HepG2 (cell line): ENCODE measurements at regions not wholly inside any gene's neighbourhood (a gene's known extent, or its start where the extent isn't known, plus 50 kb on each side); places are given as distances from the start of the nearest gene placed in this dataset.

Experiments used
- ATAC-seq: fragments of 200-7000 bp; cut with Tn5 transposase; 3 replicates; pipeline ENCODE4 v1.9.1; 2020; ENCODE audit warnings: mild to moderate bottlenecking, moderate library complexity
- BruUV-seq: library from RNA; stranded (reverse); fragments of 400-500 nt; replicated peaks from 2 replicates; lab custom pipeline; 2021; lab: Mats Ljungman, UMichigan
- CTCF ChIA-PET: fragments of 300-600 bp; formaldehyde crosslinking; extraction: SDS; loops from one replicate; lab custom pipeline; 2021; ENCODE audit warnings: low total read pairs, inconsistent platforms, low intra/inter-chr PET ratio; lab: Yijun Ruan, JAX
- POLR2A ChIA-PET: fragments of 350-600 bp; sonication (Branson Sonifier 250); formaldehyde crosslinking; loops from one replicate; lab custom pipeline; 2020; ENCODE audit warnings: antibody characterized with exemption, inconsistent platforms; lab: Yijun Ruan, JAX
- DNase-seq: peaks from one replicate; pipeline ENCODE4 v3.0.0-alpha.2; 2015; ENCODE audit warnings: low spot score
- FAIRE-seq: peaks from 3 replicates; lab custom pipeline; 2011; peaks lifted over from hg19 to GRCh38; lab: Jason Lieb, UNC
- H2AFZ ChIP-seq: one replicate; pipeline ENCODE4 v1.6.1; 2011; ENCODE audit warnings: low read length, inconsistent platforms
- H3K27ac ChIP-seq: fragments of 300-600 bp; 3 replicates; pipeline ENCODE4 v1.8.0; 2011; ENCODE audit warnings: mixed run types, mild to moderate bottlenecking, mixed read lengths, low read length, inconsistent platforms; ENCODE audit not compliant: insufficient read depth; ENCODE audit errors: extremely low read length
- H3K27me3 ChIP-seq, 2 experiments: fragments of 200-600 bp in 1 of 2; 2 replicates in 1 of 2; 3 replicates in 1 of 2; pipeline versions ENCODE4 v1.6.0 to v1.8.0; 2011; ENCODE audit warnings: low read length in 2 of 2, mild to moderate bottlenecking in 2 of 2, moderate library complexity in 2 of 2, inconsistent platforms in 1 of 2; ENCODE audit not compliant: insufficient read depth in 2 of 2, control insufficient read depth in 1 of 2
- H3K36me3 ChIP-seq, 2 experiments: fragments of 200-600 bp in 1 of 2; replicated peaks in 1 of 2; 2 replicates in 1 of 2; 3 replicates in 1 of 2; pipeline versions ENCODE4 v1.5.1 to v1.8.0; 2011; ENCODE audit warnings: low read length in 2 of 2, inconsistent platforms in 1 of 2; ENCODE audit not compliant: insufficient read depth in 2 of 2, control insufficient read depth in 1 of 2
- H3K4me1 ChIP-seq: 2 replicates; pipeline ENCODE4 v1.5.1; 2012; ENCODE audit warnings: low read length, inconsistent platforms; ENCODE audit not compliant: insufficient read depth
- H3K4me2 ChIP-seq: 2 replicates; pipeline ENCODE4 v1.6.0; 2011; ENCODE audit warnings: low read depth, low read length, inconsistent platforms
- H3K4me3 ChIP-seq, 3 experiments: fragments of 200-600 bp in 1 of 3; sonication (generic), shearing (Covaris generic) in 1 of 3; replicated peaks in 1 of 3; 2 replicates each; pipeline ENCODE4 v1.5.1; 2011 to 2016; ENCODE audit warnings: low read length in 3 of 3, inconsistent platforms in 2 of 3, low read depth in 2 of 3, mild to moderate bottlenecking in 2 of 3, control low read depth in 1 of 3, mixed read lengths in 1 of 3; ENCODE audit not compliant: insufficient read depth in 1 of 3
- H3K79me2 ChIP-seq: one replicate; pipeline ENCODE4 v1.6.1; 2011; ENCODE audit warnings: low read length, inconsistent platforms; ENCODE audit not compliant: insufficient read depth
- H3K9ac ChIP-seq: 2 replicates; pipeline ENCODE4 v1.6.0; 2011; ENCODE audit warnings: mild to moderate bottlenecking, low read depth, low read length, inconsistent platforms; ENCODE audit not compliant: insufficient read depth
- H3K9me3 ChIP-seq: 2 replicates; pipeline ENCODE4 v1.5.1; 2012; ENCODE audit warnings: mild to moderate bottlenecking, low read length
- H4K20me1 ChIP-seq: 2 replicates; pipeline ENCODE4 v1.6.0; 2011; ENCODE audit warnings: inconsistent platforms, mild to moderate bottlenecking, low read length, moderate library complexity; ENCODE audit not compliant: insufficient read depth
- ETV6 ChIP-seq: sonication (generic); formaldehyde crosslinking; conservative IDR thresholded peaks from 2 replicates; pipeline ENCODE4 v1.4.0; 2020; ENCODE audit warnings: missing genetic modification reagents
- HDAC6 ChIP-seq: fragments of 200-600 bp; sonication (generic); IDR thresholded peaks from 2 replicates; pipeline ENCODE4 v1.7.0; 2017; ENCODE audit warnings: mild to moderate bottlenecking, antibody characterized with exemption, low read length, low read depth
- KDM6A ChIP-seq: IDR thresholded peaks from 2 replicates; pipeline ENCODE4 v1.6.1; 2016; ENCODE audit warnings: low read depth
- MAFK ChIP-seq, 2 experiments: IDR thresholded peaks in 1 of 2; conservative IDR thresholded peaks in 1 of 2; 2 replicates each; pipeline ENCODE4 v1.6.1; 2011; ENCODE audit warnings: improper control_type of control experiment in 2 of 2, low read length in 2 of 2
- NR2C2 ChIP-seq: sonication (generic); formaldehyde crosslinking; IDR thresholded peaks from 2 replicates; pipeline ENCODE4 v1.4.0; 2020; ENCODE audit warnings: missing genetic modification reagents, mild to moderate bottlenecking, moderate library complexity, borderline replicate concordance
- ZNF20 ChIP-seq: sonication (generic); formaldehyde crosslinking; IDR thresholded peaks from 2 replicates; pipeline ENCODE4 v1.4.0; 2020; ENCODE audit warnings: mild to moderate bottlenecking, moderate library complexity, missing genetic modification reagents
- ZNF235 ChIP-seq: sonication (generic); formaldehyde crosslinking; IDR thresholded peaks from 2 replicates; pipeline ENCODE4 v1.8.1; 2023; ENCODE audit warnings: mild to moderate bottlenecking, missing genetic modification reagents, borderline replicate concordance
- ZSCAN21 ChIP-seq: sonication (generic); formaldehyde crosslinking; IDR thresholded peaks from 2 replicates; pipeline ENCODE4 v1.8.0; 2022; ENCODE audit warnings: mild to moderate bottlenecking, missing genetic modification reagents, moderate library complexity, borderline replicate concordance
- WGBS: methylation state at CpG from one replicate; pipeline ENCODE4 v1.1.6; 2017; ENCODE audit warnings: low lambda C conversion rate; 5-methylcytosine and 5-hydroxymethylcytosine counted together
- in situ Hi-C: cut with HindIII; loops from 2 replicates; pipeline ENCODE4 v1.10.0; 2017; ENCODE audit warnings: low pct_unique_long_range_greater_than_20kb; ENCODE audit not compliant: extremely low pct_ligation_motif_present
- intact Hi-C: fragments of 100-400 bp; cut with micrococcal nuclease; formaldehyde crosslinking; loops from one replicate; pipeline ENCODE4 v1.10.0; 2022; ENCODE audit not compliant: unreplicated experiment
- TF ChIP-seq, protein P1 (sequence below): sonication (generic); formaldehyde crosslinking; IDR thresholded peaks from 2 replicates; pipeline ENCODE4 v1.9.0; 2021; ENCODE audit warnings: missing genetic modification reagents, mild to moderate bottlenecking, borderline replicate concordance
- TF ChIP-seq, protein P2 (sequence below): IDR thresholded peaks from 2 replicates; pipeline ENCODE4 v1.6.1; 2018; ENCODE audit warnings: missing genetic modification reagents
- TF ChIP-seq, protein P3 (sequence below): sonication (generic); formaldehyde crosslinking; IDR thresholded peaks from 2 replicates; pipeline ENCODE4 v1.4.0; 2020; ENCODE audit warnings: mild to moderate bottlenecking, missing genetic modification reagents
- TF ChIP-seq, protein P4 (sequence below): sonication (generic); formaldehyde crosslinking; IDR thresholded peaks from 2 replicates; pipeline ENCODE4 v1.4.0; 2020; ENCODE audit warnings: missing genetic modification reagents, borderline replicate concordance
- TF ChIP-seq, protein P5 (sequence below): sonication (generic); formaldehyde crosslinking; IDR thresholded peaks from 2 replicates; pipeline ENCODE4 v1.5.0; 2020; ENCODE audit warnings: missing genetic modification reagents

DNA sequence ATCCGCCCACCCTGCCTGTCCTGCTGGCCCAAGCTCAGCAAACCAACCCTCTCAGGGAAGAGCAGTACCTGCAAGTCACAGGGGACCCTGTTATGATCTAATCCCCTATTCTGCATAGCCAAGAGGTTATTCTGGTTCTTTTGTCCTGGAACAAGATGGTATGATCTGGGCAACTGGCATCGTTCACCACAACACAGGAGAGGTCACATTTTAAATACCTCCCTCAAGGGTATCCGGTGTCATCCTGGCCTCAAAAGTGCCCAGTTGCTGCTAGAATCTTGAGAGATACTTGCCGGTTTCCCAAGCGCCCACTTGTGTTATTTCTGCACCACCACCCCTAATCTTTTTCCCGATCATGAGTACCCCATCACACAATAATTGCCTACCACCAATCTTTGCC lies 497.5 kb downstream of the BCOR start:
- no peak overlapping the region for H3K27ac ChIP-seq
- no peak overlapping the region for H3K4me3 ChIP-seq
- intact Hi-C loops (no loop called here), in situ Hi-C loops (no loop called here)
- H3K4me1 ChIP-seq = no peaks in the 10 kb centered on the region
- no peaks in the 10 kb centered on the region for H3K27me3 ChIP-seq
- BruUV-seq = no TSS peak
- no peak for FAIRE-seq
- H3K9ac ChIP-seq = no peak overlapping the region
- DNase-seq = no peak
- POLR2A ChIA-PET = no interaction called here
- H3K9me3 ChIP-seq = no peaks in the 10 kb centered on the region
- no peak overlapping the region for H3K4me2 ChIP-seq
- CTCF ChIA-PET = no interaction called here
- no peaks in the 10 kb centered on the region for H3K36me3 ChIP-seq
- no peak for ATAC-seq
- H4K20me1 ChIP-seq = no peaks in the 10 kb centered on the region
- WGBS = no CpG with 5 or more reads among the region's 6 CpGs
- no peak overlapping the region for H2AFZ ChIP-seq
- H3K79me2 ChIP-seq = no peaks in the 10 kb centered on the region
- TF ChIP-seq, protein P1, sequence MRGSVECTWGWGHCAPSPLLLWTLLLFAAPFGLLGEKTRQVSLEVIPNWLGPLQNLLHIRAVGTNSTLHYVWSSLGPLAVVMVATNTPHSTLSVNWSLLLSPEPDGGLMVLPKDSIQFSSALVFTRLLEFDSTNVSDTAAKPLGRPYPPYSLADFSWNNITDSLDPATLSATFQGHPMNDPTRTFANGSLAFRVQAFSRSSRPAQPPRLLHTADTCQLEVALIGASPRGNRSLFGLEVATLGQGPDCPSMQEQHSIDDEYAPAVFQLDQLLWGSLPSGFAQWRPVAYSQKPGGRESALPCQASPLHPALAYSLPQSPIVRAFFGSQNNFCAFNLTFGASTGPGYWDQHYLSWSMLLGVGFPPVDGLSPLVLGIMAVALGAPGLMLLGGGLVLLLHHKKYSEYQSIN (CRISPR knock-in tag) = no peak
- TF ChIP-seq NR2C2 (CRISPR knock-in tag) = no peak
- no peak for TF ChIP-seq ETV6 (CRISPR knock-in tag)
- TF ChIP-seq MAFK (conservative IDR thresholded peaks at IDR 0.05 in 1 of 2, IDR thresholded peaks at IDR 0.05 in 1 of 2; ENCODE audit: low read length in 2 of 2) = no peak
- TF ChIP-seq, protein P2, sequence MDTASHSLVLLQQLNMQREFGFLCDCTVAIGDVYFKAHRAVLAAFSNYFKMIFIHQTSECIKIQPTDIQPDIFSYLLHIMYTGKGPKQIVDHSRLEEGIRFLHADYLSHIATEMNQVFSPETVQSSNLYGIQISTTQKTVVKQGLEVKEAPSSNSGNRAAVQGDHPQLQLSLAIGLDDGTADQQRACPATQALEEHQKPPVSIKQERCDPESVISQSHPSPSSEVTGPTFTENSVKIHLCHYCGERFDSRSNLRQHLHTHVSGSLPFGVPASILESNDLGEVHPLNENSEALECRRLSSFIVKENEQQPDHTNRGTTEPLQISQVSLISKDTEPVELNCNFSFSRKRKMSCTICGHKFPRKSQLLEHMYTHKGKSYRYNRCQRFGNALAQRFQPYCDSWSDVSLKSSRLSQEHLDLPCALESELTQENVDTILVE (CRISPR knock-in tag) = no peak
- TF ChIP-seq, protein P3, sequence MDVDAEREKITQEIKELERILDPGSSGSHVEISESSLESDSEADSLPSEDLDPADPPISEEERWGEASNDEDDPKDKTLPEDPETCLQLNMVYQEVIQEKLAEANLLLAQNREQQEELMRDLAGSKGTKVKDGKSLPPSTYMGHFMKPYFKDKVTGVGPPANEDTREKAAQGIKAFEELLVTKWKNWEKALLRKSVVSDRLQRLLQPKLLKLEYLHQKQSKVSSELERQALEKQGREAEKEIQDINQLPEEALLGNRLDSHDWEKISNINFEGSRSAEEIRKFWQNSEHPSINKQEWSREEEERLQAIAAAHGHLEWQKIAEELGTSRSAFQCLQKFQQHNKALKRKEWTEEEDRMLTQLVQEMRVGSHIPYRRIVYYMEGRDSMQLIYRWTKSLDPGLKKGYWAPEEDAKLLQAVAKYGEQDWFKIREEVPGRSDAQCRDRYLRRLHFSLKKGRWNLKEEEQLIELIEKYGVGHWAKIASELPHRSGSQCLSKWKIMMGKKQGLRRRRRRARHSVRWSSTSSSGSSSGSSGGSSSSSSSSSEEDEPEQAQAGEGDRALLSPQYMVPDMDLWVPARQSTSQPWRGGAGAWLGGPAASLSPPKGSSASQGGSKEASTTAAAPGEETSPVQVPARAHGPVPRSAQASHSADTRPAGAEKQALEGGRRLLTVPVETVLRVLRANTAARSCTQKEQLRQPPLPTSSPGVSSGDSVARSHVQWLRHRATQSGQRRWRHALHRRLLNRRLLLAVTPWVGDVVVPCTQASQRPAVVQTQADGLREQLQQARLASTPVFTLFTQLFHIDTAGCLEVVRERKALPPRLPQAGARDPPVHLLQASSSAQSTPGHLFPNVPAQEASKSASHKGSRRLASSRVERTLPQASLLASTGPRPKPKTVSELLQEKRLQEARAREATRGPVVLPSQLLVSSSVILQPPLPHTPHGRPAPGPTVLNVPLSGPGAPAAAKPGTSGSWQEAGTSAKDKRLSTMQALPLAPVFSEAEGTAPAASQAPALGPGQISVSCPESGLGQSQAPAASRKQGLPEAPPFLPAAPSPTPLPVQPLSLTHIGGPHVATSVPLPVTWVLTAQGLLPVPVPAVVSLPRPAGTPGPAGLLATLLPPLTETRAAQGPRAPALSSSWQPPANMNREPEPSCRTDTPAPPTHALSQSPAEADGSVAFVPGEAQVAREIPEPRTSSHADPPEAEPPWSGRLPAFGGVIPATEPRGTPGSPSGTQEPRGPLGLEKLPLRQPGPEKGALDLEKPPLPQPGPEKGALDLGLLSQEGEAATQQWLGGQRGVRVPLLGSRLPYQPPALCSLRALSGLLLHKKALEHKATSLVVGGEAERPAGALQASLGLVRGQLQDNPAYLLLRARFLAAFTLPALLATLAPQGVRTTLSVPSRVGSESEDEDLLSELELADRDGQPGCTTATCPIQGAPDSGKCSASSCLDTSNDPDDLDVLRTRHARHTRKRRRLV = no peak
- TF ChIP-seq HDAC6 = no peak
- TF ChIP-seq, protein P4, sequence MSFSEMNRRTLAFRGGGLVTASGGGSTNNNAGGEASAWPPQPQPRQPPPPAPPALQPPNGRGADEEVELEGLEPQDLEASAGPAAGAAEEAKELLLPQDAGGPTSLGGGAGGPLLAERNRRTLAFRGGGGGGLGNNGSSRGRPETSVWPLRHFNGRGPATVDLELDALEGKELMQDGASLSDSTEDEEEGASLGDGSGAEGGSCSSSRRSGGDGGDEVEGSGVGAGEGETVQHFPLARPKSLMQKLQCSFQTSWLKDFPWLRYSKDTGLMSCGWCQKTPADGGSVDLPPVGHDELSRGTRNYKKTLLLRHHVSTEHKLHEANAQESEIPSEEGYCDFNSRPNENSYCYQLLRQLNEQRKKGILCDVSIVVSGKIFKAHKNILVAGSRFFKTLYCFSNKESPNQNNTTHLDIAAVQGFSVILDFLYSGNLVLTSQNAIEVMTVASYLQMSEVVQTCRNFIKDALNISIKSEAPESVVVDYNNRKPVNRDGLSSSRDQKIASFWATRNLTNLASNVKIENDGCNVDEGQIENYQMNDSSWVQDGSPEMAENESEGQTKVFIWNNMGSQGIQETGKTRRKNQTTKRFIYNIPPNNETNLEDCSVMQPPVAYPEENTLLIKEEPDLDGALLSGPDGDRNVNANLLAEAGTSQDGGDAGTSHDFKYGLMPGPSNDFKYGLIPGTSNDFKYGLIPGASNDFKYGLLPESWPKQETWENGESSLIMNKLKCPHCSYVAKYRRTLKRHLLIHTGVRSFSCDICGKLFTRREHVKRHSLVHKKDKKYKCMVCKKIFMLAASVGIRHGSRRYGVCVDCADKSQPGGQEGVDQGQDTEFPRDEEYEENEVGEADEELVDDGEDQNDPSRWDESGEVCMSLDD (CRISPR knock-in tag) = no peak
- TF ChIP-seq KDM6A (CRISPR knock-in tag) = no peak
- no peak for TF ChIP-seq ZSCAN21 (CRISPR knock-in tag)
- TF ChIP-seq ZNF20 (CRISPR knock-in tag) = no peak
- no peak for TF ChIP-seq ZNF235 (CRISPR knock-in tag)
- TF ChIP-seq, protein P5, sequence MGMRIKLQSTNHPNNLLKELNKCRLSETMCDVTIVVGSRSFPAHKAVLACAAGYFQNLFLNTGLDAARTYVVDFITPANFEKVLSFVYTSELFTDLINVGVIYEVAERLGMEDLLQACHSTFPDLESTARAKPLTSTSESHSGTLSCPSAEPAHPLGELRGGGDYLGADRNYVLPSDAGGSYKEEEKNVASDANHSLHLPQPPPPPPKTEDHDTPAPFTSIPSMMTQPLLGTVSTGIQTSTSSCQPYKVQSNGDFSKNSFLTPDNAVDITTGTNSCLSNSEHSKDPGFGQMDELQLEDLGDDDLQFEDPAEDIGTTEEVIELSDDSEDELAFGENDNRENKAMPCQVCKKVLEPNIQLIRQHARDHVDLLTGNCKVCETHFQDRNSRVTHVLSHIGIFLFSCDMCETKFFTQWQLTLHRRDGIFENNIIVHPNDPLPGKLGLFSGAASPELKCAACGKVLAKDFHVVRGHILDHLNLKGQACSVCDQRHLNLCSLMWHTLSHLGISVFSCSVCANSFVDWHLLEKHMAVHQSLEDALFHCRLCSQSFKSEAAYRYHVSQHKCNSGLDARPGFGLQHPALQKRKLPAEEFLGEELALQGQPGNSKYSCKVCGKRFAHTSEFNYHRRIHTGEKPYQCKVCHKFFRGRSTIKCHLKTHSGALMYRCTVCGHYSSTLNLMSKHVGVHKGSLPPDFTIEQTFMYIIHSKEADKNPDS (CRISPR knock-in tag) = no peak
